ENCODE measurements at regions not wholly inside any gene's neighbourhood (a gene's known extent, or its start where the extent isn't known, plus 50 kb on each side); places are given as distances from the start of the nearest gene placed in this dataset.

- no peak overlapping the region for H3K9ac ChIP-seq (ENCODE audit: low read length)
- ChIA-PET CTCF (no interaction called here), POLR2A (no interaction called here)
- no peak overlapping the region for H3K27ac Mint-ChIP-seq
- no CpG with 5 or more reads among the region's 2 CpGs for WGBS (ENCODE audit: insufficient coverage)
- TF ChIP-seq EZH2 (IDR thresholded peaks at IDR 0.05; ENCODE audit: borderline replicate concordance, insufficient read depth, low read depth, low read length, poor library complexity, severe bottlenecking), result no peak
- TF ChIP-seq, protein P1, sequence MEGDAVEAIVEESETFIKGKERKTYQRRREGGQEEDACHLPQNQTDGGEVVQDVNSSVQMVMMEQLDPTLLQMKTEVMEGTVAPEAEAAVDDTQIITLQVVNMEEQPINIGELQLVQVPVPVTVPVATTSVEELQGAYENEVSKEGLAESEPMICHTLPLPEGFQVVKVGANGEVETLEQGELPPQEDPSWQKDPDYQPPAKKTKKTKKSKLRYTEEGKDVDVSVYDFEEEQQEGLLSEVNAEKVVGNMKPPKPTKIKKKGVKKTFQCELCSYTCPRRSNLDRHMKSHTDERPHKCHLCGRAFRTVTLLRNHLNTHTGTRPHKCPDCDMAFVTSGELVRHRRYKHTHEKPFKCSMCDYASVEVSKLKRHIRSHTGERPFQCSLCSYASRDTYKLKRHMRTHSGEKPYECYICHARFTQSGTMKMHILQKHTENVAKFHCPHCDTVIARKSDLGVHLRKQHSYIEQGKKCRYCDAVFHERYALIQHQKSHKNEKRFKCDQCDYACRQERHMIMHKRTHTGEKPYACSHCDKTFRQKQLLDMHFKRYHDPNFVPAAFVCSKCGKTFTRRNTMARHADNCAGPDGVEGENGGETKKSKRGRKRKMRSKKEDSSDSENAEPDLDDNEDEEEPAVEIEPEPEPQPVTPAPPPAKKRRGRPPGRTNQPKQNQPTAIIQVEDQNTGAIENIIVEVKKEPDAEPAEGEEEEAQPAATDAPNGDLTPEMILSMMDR (IDR thresholded peaks at IDR 0.05), result no peak
- no peak for DNase-seq
- intact Hi-C loops (cut with micrococcal nuclease), result no loop called here
- H3K4me1 ChIP-seq (ENCODE audit: control insufficient read depth in 2 of 2, insufficient read depth in 2 of 2, low read length in 2 of 2), result peaks cover 5 to 8% of the 10 kb centered on the region in 2 donors
- H3K36me3 ChIP-seq (replicated peaks in 1 of 2; ENCODE audit: control extremely low read depth in 1 of 2, control insufficient read depth in 1 of 2, extremely low read depth in 1 of 2, insufficient read depth in 2 of 2, low read length in 1 of 2), result no peaks in the 10 kb centered on the region
- H3K4me2 ChIP-seq (replicated peaks; ENCODE audit: low read depth, low read length, poor library complexity, severe bottlenecking), result no peak overlapping the region
- no peak overlapping the region for H3K4me3 ChIP-seq (ENCODE audit: control extremely low read depth in 1 of 5, extremely low read depth in 1 of 5, insufficient read depth in 1 of 5, low read depth in 2 of 5, low read length in 4 of 5)
- H3K4me1 Mint-ChIP-seq, result peaks cover 8% of the 10 kb centered on the region
- H4K20me1 ChIP-seq (ENCODE audit: control insufficient read depth, insufficient read depth, low read length, poor library complexity, severe bottlenecking), result no peaks in the 10 kb centered on the region
- H3K27me3 Mint-ChIP-seq, result peaks cover 22% of the 10 kb centered on the region
- H3K4me3 Mint-ChIP-seq, result no peak overlapping the region
- peaks cover 0 to 1% (median 0%) of the 10 kb centered on the region in 3 donors for H3K9me3 ChIP-seq (ENCODE audit: control extremely low read depth in 1 of 3, control insufficient read depth in 2 of 3, insufficient read depth in 1 of 3, low read length in 2 of 3)
- peaks cover 0 to 4% (median 1%) of the 10 kb centered on the region in 4 experiments for H3K27me3 ChIP-seq (replicated peaks in 1 of 4; ENCODE audit: control extremely low read depth in 1 of 4, control insufficient read depth in 3 of 4, insufficient read depth in 4 of 4, low read length in 3 of 4)
- H3K27ac ChIP-seq (ENCODE audit: low read length in 2 of 2), result no peak overlapping the region
- no peaks in the 10 kb centered on the region for H3K79me2 ChIP-seq (ENCODE audit: control insufficient read depth, insufficient read depth, low read length)
- no peaks in the 10 kb centered on the region for H3K9me3 Mint-ChIP-seq (ENCODE audit: insufficient read depth)
- H2AFZ ChIP-seq (ENCODE audit: insufficient read depth, low read depth, low read length, poor library complexity, severe bottlenecking), result no peak overlapping the region
- no peak for ATAC-seq (ENCODE audit: low read depth)
Measured at GRCh38 chr4:108385076-108385475, 216.3 kb upstream of the LEF1 start.

- WGBS (ENCODE audit: insufficient coverage), result no CpG with 5 or more reads among the region's 1 CpG
- no peak for ATAC-seq (ENCODE audit: low read depth)
- Histone ChIP-seq H2AFZ (ENCODE audit: insufficient read depth, low read depth, low read length, poor library complexity, severe bottlenecking) (no peak overlapping the region), H3K4me2 (replicated peaks; ENCODE audit: low read depth, low read length, poor library complexity, severe bottlenecking) (no peak overlapping the region), H3K27me3 (replicated peaks in 1 of 4; ENCODE audit: control extremely low read depth in 1 of 4, control insufficient read depth in 3 of 4, insufficient read depth in 4 of 4, low read length in 3 of 4) (peaks cover 0 to 4% (median 1%) of the 10 kb centered on the region in 4 experiments), H3K79me2 (ENCODE audit: control insufficient read depth, insufficient read depth, low read length) (no peaks in the 10 kb centered on the region), H3K4me3 (ENCODE audit: control extremely low read depth in 1 of 5, extremely low read depth in 1 of 5, insufficient read depth in 1 of 5, low read depth in 2 of 5, low read length in 4 of 5) (no peak overlapping the region), H3K27ac (ENCODE audit: low read length in 2 of 2) (no peak overlapping the region), H3K9me3 (ENCODE audit: control extremely low read depth in 1 of 3, control insufficient read depth in 2 of 3, insufficient read depth in 1 of 3, low read length in 2 of 3) (peaks cover 0 to 1% (median 0%) of the 10 kb centered on the region in 3 donors), H3K36me3 (replicated peaks in 1 of 2; ENCODE audit: control extremely low read depth in 1 of 2, control insufficient read depth in 1 of 2, extremely low read depth in 1 of 2, insufficient read depth in 2 of 2, low read length in 1 of 2) (no peaks in the 10 kb centered on the region), H4K20me1 (ENCODE audit: control insufficient read depth, insufficient read depth, low read length, poor library complexity, severe bottlenecking) (no peaks in the 10 kb centered on the region), H3K4me1 (ENCODE audit: control insufficient read depth in 2 of 2, insufficient read depth in 2 of 2, low read length in 2 of 2) (peaks cover 5 to 8% of the 10 kb centered on the region in 2 donors), H3K9ac (ENCODE audit: low read length) (no peak overlapping the region)
- Mint-ChIP-seq H3K27me3 (peaks cover 26% of the 10 kb centered on the region), H3K9me3 (ENCODE audit: insufficient read depth) (no peaks in the 10 kb centered on the region), H3K27ac (no peak overlapping the region), H3K4me3 (no peak overlapping the region), H3K4me1 (peaks cover 8% of the 10 kb centered on the region)
- TF ChIP-seq EZH2 (IDR thresholded peaks at IDR 0.05; ENCODE audit: borderline replicate concordance, insufficient read depth, low read depth, low read length, poor library complexity, severe bottlenecking), result no peak
- TF ChIP-seq, protein P1 (IDR thresholded peaks at IDR 0.05), result no peak
- intact Hi-C loops (cut with micrococcal nuclease), result no loop called here
- ChIA-PET POLR2A (no interaction called here), CTCF (no interaction called here)
- DNase-seq, result no peak
Measured at GRCh38 chr4:108384544-108384943, 215.8 kb upstream of the LEF1 start.

All from B cell (primary cell).